SW 1271 (cell line): ENCODE measurements at regions not wholly inside any gene's neighbourhood (a gene's known extent, or its start where the extent isn't known, plus 50 kb on each side); places are given as distances from the start of the nearest gene placed in this dataset.

Experiments used
- DNase-seq, 2 experiments: peaks; one replicate each; lab custom pipeline; 2025; lab: John Stamatoyannopoulos, UW

DNA sequence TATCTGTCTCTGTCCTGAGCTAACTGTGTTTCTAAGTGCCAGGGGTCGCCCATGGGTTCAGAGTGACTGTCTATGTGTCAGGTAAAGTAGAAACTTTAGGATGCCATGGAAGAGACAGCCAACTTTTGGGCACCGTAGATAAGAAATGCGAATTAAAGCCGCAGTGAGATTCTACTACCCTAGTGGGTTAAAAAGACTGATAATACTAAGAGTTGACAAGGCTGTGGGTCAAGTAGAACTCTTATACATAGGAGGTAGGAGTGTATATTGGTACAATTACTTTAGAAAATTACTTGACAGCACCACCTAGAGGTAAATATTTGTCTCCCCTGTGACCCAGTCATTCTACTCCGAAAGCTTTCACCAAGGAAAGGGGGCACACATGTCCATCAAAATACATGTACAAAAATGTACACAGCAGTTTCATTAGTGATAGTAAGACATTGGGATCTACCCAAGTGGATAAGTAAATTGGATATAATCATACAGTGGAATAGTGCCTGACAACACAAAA, 371.3 kb downstream of the SLC4A3 start:
- DNase-seq = no peak

DNA sequence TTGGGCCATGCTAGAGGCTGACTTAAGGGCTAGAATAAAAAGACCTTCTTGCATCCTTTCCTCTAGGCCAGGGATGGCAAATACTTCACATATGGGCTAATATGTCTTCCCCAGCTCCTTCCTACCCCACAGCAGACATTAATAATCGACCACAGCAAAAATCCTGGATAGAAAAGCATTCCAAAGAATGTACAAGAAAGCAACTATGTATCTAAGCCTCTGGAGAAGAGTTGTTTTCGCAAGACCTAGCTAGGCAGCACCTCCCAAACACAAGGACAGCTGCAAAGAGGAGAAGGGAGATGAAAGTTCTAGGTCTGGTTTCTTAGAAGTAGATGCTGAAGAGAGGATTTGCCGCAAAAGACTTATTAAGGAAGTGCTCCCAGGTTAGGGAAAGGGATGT, 372.6 kb downstream of the SLC4A3 start:
- no peak for DNase-seq

DNA sequence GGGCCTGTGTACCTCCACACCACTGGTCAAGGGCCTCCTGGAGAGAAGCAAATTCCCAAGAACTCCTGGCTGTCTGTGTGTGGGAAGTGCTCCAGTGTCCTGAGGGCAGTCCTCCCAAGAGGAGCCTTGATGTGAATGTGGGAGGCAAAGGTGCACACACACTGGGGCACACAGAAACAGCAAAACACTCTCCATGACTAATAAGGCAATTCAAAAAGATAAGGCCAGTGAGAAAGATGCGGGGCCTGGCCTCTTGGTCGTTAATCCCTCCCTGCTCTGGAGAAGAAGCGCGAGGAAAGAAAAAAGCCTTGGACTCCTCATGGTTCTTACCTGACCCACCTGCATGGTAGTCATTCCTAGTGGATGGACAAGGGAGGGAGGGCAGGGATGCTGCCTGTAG, 373.2 kb downstream of the SLC4A3 start:
- no peak for DNase-seq

DNA sequence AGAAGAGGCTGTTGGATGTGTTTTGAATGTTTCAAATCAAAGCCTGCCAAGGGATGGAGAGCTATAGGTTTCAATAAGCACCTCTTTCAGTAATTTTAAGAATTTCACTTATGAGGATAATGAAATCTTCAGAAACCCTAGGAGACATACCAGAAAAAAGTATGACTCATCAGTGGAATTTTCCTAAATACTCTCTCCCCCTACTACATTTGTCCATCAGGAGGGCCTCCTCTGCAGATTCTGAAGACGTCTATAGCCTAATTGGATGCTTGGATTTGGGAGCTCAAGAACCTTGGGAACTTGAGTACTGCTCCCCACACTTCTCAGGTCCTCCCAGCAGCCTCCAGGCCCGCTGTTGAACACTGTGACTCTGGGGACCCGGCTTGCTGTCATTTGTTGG, 374.3 kb downstream of the SLC4A3 start:
- DNase-seq = no peak

DNA sequence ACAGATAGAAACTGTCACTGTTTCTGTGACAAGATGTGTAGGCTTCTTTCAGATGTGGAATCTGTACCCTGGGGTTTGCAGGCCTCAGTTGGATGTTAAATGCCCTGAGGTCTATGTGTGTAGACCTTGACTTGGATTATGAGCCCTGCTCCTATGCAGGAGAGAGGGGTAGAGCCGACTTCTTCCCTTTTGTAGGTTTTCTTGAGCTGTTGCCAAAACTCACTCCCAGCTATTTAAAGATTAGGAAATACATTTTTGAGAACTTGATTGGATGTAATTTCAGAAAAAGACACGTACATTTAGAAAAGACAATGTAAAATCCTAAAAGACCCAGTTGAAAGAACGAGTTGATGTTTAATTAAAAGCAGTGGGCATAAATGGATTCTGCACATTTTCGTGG, 374.8 kb downstream of the SLC4A3 start:
- no peak for DNase-seq

DNA sequence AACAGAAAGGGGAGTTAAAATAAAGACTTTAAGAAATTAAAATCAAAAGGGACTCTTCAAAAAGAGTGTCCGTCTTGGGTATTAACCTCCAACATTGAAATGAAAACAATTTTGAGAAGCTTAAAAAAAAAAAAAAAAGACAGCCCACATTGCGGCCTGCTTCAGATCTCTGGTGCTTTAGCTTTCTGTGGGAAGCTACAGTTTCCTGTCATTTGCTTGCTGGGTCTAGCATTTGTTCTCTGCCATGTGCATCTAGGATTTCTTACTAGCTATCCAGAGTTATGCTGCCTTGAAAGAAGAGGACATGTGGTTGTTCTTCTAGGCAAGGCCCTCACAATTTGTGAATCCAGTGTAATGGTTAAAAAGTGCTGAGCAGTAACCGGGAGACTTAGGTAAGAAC, 375.3 kb downstream of the SLC4A3 start:
- no peak for DNase-seq

DNA sequence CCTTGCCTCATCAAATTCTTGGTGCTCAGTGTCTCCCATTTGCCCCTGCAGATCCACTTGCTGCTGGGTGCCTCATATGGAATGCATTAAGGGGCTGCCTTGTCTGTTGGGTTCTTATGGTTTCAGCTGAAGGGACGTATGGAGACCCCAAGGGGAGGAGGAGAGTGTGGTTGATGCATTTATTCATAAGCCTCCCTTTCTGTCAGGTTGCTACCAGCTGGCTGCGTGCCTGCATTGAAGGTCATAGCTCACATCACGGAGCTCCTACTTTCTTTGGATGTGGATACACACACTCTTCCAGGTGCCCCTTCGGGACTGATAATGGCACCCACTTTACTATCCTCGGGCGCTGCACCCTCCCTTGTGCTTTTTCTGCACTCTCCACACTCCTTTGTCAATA, 377.9 kb downstream of the SLC4A3 start:
- DNase-seq = no peak

DNA sequence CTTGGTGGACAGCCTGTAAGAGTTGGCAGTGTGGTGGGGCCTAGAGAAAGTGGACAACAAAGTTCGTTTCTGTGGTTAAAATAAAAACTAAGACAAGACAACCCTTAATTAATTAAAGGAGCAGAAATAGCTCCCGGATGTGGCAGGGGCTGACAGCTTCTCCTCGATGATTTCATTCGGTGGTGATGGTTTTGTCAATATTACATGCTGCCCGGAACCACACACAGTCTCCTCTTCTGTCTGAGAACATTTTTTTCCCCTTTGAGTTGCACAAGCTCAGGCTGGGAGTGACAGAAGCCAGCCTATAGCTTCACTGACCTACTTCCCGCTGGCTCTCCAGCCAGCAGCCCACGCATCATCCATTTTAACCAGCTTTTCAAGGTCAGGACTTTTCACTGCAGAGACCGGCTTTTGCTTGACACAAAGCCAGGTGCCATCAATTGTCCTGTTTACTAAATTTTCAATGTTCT, 378.8 kb downstream of the SLC4A3 start:
- DNase-seq = no peak

DNA sequence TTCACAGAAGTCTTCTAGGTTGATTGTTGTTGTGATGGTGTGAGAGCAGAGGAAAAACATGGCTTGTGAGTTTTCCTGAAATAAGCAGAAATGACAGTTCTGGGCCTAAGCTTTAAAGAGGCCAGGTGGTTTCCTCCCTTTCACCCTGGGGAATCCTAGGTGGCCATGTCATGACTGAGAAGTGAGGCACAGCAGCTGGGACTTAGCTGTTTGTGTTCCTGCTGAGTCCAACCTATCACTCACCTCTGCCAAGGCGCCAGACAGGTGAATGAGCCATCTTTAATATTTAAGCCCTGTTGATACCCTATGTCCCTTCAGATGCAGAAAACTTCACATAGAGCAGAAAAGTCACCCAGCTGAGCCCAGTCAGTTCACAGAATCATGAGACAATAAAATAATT, 384.4 kb downstream of the SLC4A3 start:
- no peak for DNase-seq

DNA sequence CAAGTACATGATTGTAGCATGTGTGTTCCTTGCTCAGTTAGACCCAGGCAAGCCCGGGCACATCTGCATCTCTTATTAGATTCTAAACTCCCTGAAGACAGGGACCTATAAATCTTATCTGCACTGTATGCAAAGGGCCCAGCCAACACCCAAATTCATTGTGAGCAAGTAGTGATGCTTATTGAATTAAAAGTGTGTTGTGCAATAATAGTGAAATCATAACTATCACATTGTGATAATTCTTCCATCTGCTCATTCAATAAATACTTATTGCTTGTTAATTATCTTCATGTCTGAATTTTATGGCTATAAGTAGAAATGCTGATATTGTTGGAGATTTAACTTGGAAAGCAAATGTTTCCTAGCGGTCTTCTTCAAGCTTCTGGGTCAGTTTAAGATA, 387.5 kb downstream of the SLC4A3 start:
- DNase-seq = no peak

DNA sequence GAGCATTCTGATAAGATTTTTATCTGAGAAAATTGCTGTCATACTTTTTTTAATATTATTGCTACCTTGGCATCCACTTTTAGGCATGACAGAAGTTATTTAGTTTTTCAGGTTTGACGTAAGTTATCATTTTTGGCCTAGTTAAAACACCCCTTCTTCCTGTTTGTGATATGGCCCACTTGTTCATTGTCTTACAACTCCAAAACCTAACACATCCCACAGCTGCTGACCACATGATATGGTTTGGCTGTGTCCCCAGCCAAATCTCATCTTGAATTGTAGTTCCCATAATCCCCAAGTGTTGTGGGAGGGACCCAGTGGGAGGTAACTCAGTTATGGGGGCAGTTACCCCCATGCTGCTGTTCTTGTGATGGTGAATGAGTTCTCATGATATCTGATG, 388.1 kb downstream of the SLC4A3 start:
- no peak for DNase-seq

DNA sequence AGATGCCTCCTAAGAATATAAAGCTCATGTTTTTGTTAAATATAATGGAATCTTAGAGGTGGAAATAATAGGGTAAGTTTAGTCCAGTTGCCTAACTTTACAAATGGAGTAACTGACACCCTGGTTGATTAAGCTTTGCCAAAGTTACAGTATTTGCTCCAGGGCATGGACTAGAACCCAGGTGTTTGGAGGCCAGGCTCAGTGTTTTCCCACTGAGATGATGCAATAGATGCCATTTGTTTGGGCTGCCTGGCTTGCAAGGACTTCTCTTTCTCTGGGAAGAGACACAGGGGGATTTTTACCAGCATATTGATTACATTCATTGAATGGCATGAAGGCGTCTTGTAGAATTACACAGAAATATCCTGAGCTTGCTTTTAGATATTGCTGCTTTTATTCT, 397.8 kb downstream of the SLC4A3 start:
- DNase-seq = no peak

DNA sequence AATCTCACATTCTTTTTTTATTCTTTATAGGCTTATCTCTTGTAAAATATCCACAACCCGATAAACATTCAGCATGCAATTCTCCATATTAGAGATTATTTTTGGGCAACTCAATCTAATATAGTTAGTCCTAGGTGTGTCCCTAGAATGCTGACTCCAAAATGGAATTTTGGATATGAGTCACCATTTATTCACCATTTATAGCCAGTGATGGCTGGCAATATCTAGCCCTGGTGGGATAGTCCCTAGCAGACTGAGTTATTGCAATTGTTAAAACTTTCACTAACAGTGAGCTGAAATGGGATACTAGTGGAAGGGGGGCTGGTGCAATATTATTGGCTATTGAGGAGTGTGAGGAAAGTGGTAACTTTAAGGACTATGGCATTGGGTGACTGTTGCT, 401.6 kb downstream of the SLC4A3 start:
- DNase-seq = no peak

DNA sequence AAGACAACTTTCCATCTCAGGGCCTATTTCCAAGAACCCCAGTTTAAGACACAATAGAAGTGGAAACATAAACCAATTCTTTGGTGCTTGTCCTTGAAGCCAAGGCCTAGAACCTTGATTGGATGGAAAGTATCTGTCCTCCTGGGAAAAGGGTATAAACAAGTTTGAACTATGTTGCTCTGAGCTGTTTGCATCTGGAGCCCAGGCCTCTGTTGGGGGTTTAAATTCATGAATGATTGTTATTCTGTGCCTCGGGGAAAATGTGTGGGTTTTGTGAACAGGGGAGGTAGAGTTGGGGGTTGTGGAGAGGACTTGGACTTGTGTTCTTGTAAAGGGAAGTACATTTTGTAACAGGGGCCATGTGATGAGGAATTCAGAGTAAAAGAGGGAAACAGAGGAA, 406.1 kb downstream of the SLC4A3 start:
- no peak for DNase-seq

DNA sequence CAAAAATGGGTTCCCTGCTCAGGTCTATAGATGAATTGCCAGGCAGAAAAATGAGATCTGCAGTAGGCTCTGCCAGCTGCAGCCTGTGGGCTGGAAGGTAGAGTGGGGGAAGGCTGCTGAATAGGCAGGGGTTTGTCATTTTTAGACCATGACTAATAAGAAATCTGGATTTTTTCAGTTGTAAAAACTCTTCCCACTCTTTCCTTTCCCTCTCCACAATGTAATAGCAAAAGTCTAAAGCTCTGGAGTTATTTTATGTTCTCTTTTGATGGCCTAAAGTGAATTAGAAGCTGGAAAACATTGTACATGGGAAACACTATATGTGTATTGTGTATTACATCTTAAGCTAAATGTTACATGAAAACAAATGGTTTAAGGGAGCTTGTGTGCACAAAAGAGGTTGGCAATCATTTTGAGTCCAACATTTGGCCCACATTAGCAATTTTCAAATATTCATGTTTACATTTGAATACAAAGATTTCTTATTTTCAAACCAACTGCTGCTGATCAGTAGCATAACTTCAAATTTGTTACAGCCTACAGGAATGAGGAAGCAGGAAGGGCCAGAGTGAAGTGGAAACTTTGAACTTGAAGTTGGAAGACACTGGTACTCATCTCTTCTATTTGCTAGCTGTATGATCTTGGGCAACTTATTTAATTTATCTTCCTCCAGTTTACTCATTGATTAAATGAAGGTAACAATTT, 407.1 kb downstream of the SLC4A3 start:
- no peak for DNase-seq

DNA sequence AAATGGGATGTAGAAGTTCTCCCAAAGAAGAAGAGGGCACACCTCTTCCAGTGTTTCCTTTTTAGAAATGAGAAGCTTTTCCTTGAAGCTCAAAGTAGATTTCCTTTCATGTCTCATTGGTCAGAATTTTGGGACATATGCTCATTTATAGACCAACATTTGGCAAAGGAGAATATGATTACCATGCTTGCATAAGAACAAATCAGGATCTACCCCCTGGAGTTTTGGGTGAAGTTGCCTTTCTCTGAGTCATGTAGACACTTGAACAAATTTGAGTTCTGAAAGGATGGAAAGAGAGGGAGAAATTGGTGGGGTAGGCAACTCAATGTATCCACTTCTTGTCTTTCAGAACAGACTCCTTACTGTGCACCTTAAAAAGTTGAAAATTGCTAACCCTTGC, 409.0 kb downstream of the SLC4A3 start:
- no peak for DNase-seq

DNA sequence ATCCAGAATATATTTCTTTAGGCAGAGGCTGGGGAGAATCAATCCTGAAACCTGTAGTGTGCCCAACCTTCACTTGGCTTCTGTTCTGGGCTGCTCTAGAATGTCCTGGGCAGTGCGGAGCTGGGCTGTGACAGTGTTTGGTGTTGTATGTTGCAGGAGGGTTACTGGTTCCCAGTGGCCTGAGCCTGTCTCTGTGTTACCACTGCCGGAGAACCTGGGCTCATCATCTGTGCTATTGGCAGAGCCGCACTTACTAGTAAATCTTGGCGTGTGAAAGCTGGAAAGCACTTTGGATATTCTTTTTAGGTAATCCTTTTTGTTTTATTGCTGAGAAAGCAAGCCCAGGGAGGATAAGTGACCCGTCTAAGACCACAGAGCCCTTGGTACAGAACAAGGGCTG, 412.9 kb downstream of the SLC4A3 start:
- DNase-seq = no peak

DNA sequence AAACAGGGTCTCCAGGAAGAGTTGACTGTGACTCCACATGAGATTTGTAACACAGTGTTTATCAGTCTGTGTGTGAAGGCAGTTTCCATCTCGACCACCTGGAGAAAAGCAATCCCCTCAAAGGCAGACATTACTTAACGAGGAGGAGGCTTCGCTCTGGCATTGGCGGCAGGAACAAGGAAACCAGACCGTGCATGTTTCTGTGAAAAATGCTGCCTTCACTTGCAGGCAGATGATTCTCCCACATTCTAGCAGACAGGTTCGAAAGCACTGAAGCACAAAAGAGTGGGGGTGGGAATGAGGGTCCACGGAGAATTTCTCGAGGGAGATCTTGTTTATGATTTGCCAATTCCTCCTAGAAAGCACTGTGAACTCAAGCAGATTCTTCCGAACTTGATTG, 414.0 kb downstream of the SLC4A3 start:
- DNase-seq = no peak

DNA sequence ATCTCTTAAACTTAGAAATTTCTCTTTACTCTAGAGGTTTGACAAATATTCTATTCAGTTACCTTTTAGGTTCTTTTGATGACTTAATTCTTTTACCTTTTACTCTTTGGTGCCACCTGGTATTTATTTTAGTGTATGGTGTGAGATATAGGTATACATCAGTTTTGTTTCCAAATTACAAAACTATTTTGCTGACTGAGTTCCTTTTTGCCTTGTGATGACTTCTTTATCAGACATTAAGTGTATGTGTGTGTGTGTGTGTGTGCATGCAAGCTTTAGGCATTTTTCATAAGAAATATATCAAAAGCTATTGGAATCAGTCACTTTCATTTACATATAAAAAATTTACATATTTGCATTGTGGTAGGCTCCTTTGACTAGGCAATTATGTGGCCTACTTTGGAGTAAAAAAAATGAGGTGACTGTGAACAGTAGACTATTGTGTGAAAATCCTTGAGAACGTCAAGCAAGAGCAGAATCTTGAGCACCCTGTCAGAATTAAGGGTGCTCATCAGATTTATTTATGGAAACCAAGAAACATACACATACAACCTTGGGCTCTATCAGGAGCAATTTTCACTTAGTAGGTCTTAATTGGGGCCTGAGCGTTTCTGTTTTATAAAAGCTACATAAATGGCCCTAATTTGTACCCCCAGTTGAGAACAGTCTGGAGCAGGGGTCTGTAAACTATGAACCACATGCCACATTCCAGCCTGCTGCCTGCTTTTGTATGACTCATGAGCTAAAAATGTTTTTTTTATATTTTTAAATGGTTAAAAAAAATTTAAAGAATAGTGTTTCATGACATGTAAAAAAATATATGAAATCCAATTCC, 415.9 kb downstream of the SLC4A3 start:
- DNase-seq = no peak

DNA sequence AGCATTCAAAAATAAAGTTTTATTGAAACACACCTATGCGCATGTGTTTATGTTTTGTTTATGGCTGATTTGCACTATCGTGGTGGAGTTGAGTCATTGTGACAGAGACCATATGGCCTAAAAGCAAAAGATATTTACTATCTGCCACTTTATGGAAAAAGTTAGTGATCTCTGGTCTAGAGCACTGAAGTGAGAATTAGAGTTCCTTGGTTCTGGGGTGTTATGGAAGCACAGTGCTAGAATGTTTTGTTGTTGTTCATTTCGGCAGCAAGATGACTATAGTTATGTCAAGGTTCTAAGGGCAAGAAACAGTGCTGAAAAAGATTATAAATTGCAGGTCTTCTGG, 416.5 kb downstream of the SLC4A3 start:
- no peak for DNase-seq

DNA sequence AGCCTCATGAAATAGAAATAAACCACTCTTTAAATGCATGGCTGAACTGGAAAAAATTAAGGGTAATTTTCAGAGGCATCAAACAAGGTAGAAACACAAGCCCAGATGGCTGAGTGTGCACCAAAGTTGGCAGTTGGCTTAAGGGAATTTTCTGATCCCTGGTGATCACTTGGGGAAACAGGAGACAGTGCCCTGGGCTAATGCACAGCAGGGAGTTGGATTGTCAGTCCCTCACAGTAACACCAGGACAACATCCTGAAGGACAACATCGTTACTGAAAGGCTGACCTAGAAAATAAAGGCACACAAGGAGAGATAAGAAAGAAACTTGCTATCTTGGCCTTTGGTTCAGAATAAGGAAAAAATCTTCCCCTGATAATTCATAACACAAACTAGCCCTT, 417.0 kb downstream of the SLC4A3 start:
- no peak for DNase-seq

DNA sequence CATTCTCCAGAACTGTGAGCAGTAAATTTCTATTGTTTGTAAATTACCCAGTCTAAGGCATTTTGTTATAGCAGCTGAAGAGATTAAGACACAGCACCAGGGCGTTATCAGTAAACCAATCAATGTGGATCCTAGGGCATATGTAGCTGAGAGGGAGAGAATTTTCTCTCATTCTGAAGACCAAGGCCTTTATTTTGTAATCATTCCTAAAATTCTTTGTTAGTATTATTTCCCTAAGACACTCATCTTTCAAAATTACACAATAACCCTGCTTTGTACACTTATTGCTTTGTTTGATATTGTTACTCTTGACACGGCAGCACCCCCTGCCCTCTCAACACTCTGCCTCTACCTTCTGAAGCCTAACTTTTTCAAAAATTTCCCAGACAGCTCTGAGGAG, 419.1 kb downstream of the SLC4A3 start:
- no peak for DNase-seq

DNA sequence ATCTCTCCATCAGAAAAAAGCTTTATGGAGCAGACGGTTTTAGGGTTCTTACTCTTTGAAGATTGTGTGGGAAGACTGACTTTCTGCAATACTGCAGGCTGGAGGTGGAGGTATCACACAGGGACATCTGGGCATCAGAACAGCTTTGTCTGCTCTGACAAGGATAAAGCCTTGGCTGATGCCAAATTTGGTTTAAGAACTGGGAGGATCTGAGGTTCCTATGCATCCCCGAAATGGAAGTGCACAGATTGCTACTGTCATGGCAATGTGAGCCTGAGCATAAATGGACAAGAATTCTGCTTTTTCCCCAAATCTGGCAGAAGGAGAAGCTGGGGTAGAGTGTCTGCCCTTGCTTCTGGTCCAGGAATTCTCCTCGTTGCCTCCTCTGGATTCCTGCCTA, 424.3 kb downstream of the SLC4A3 start:
- no peak for DNase-seq

DNA sequence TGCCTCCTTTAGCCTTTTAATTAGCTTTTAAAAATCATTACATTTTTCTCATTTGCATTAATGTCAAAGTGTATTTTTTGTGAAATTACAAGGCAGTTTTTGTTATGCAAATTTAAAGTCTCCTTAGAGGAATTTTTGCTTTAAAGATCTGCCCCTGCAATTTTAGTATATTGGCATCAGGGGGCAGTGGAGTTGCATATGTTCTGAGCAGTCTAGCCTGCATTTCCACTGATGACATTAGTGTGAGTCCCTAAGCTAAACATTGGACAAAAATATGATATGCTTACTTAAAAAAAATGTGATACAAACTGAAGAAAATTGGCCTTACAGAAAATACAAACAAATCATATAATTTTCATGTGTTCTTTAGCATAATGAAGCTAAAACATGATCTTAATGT, 426.5 kb downstream of the SLC4A3 start:
- DNase-seq = no peak
